Stimulated activated CD8-positive, alpha-beta memory T cell treated with anti-CD3 and anti-CD28 coated beads, Interleukin-7, amount 100 ng/mL, for 48 hours (primary cell): ENCODE measurements at regions not wholly inside any gene's neighbourhood (a gene's known extent, or its start where the extent isn't known, plus 50 kb on each side); places are given as distances from the start of the nearest gene placed in this dataset.
A peak's percentile ranks its signal among the peaks of the same experiment; 100 is the strongest.
"Not testable (repeated sequence)": the region's sequence is repeated elsewhere in the genome, so short reads cannot be mapped to it uniquely, and the experiment has no call there.

Experiments used
- DNase-seq, 2 donors: peaks; one replicate each; pipeline ENCODE4 v3.0.0-alpha.2; 2020; ENCODE audit warnings: low read depth in 1 of 2; ENCODE audit errors: extremely low read depth in 1 of 2

DNA sequence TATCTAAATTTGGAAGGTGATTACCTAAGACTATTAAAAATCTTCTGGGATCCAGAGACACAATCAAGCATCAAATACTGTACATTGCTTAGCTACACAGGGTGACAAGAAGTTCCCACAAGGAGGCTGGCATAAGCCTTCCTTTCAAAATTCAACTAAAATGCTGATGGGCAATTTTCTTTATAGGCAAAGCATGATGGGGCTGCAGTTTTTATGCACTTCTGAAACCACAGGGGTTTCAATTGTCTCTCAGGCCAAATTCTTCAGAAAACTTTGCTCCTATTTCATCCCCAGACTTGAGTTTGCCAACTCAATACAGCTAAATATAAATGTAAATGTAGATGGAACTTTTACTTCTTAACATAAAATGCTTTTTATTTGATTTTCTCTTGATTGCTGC, 241.6 kb downstream of the ZPLD1 start:
- no peak for DNase-seq

DNA sequence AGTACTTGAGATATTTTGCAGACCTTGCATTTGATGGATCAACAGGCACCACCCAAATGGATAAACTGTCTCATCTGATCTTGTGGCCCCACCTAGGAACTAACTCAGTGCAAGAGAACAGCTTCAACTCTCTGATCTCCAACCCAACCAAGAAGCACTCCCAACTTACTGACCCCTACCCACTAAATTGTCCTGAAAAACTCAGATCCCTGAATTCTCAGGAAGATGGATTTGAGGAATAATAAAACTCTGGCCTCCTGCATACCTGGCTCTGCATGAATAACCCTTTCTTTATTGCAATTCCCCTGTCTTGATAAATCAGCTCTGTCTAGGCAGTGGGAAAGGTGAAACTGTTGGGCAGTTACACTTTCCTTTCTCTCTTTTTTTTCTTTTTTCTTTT, 247.9 kb downstream of the ZPLD1 start:
- DNase-seq: no peak

DNA sequence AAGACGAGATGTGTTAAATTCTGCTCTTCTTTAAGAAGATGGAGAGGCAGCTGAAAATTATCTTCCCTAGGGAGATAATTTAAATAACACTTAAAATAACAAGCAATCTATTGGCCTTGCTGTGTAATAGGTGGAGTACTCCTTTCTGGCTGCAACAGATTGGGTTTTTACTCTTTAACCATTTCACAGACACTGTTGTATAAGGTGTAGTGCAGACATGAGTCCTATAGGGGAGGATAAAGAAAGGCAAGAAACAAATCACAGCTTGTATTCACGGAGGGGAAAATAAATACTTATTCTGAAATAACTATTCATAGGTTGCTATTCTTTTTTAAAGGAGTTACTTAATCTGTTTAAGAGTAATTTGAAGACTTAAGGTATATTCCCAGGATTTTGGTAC, 252.0 kb downstream of the ZPLD1 start:
- DNase-seq: no peak

DNA sequence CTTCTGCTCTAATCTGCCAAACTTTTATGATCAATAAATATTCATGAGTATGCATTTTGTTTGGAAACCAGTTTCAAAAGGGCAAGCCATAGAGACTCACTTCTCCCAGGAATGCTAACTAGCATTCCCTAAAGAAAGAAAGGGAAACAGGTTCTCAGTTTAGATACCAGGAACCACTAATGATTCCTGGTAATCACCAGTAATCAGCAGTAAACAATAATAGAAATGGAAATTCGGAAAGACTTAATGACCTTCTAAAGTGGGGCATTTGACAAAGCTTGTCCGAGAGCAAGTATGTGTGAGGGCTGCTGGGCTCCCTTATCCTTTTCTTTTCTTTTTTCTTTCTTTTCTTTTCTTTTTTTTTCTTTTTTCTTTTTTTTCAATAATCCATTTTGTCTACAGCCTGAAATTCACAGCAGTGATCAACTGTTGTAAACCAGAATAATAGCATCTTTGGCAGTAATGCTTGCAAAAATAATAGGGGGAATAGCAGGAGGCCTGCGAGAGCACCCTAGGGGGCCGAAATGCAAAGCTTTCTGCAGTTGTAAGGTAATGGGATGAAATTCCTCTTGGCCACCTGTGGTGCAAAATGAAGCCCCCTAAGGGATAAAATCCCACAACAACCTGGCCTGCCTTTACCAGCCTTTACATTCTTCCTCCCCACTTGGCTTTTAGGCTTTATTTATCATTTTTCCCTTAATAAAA, 253.2 kb downstream of the ZPLD1 start:
- DNase-seq: no peak

DNA sequence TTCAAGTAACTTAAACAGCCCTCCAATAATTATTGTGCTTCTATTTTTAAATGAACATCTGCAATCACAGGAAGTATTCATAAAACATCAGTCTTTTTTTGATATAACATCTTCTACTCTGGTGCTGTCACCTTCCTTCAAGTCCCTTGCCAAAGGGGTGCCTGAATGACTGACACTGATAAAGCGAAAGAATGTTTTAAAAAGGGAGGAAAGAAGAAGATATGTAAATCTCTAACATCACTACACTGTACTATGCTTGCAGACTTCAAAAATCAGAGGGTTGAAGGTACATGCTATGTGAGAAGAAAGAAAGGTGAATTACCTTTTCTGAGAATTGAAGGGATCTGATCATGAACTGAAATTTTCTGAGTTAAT, 253.7 kb downstream of the ZPLD1 start:
- DNase-seq: no peak

DNA sequence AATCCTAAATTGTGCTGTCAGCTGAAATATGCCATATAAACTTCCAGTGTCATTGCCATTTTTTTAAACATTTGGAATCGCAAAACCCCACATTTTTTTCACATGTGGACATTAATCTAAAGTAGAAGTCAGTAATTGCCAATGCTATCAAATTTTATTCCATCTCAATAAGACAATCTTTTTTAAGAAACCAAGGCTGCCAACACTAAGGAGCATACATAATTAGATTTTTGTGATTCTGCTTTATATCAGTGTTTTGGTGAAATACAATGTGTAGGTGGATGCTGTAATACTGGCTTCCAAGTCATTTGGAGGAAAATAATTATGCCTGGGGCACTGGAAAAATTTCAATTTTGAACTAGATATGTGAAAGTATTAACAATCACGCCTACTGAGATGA, 256.7 kb downstream of the ZPLD1 start:
- no peak for DNase-seq

DNA sequence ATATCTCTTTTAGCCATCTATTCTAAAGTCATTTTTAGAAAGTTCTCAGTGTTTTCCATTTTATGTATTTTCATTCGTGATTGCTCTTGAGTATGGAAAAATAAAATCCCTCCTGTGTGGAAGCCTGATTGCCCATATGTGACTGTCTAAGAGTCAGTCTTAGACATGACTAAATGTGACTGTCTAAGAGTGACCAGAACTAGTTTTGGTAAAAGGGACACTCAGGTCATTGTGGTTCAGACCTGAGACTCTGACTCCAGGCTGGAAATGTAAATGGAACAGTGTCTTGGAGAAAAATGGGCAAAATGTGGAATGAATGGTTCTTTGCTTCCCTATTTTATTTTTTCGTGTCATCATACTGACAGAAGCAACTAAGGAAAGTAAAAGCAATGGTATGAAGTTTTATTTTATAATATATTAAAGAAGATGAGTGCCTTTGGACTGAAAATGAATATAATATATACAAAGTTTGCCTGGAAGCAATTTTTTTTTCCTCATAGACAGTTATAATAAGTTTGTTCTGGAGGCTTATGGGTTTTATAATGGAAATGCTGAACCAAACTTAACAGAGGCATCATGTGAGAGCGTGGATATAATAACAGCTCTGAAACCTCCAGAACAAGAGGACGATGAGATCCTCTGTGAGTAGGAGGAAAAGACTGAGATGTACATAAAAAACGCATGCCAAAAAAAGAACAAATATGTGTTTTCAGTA, 264.4 kb downstream of the ZPLD1 start:
- DNase-seq: no peak

DNA sequence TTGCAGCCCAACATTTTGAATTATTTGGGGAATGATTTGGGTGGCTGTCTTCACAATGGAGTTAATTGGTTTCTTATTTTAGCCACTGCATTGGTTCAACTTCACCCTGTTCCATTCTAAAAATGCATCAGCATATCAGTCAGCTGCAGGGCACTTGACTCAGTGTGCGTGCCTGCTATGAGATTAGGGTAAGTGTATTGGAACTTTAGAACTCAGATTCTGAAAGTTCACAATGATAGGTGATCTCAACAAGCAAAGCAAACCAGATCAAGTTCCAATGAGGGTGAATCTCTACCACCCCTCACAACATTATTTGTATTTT, 265.0 kb downstream of the ZPLD1 start:
- no peak for DNase-seq

DNA sequence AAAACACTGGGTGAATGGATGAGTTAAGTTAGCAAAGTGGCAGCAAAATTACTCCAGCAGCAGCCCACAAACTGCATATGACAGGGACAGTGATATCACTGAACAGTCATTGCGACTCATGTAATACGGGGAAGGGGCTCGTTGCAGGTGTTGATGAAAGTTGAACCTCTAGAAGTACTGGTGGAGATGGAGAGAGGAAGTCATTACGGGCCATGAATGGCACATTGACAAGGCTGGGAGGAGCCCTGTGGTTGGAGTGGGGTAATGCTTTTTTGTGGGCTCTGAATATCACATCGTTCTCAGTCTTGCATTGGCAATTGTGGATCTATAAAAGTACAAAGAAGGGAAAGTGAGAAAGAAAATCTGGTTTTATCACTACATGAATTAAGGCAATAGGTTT, 278.1 kb downstream of the ZPLD1 start:
- DNase-seq: peak in 1 of 2 donors; percentile 11

DNA sequence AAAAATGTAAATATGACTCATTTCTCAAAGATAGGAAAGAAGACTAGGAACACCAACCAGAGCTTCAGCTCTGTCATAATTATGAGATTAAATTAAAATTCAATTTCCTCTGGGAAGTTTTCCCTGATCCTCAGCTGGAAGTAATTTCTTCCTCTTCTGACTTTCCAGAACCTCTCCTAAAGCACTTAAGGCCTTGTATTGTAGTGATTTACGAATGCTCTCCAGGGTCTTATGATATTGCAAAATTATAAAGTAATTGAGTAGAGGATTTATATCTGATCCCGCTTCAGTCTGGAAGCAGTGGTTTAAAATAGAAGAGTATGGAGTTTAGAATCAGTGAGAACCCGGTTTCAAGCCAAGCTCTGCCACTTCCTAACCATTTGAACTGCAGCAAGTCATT, 279.8 kb downstream of the ZPLD1 start:
- DNase-seq: no peak

DNA sequence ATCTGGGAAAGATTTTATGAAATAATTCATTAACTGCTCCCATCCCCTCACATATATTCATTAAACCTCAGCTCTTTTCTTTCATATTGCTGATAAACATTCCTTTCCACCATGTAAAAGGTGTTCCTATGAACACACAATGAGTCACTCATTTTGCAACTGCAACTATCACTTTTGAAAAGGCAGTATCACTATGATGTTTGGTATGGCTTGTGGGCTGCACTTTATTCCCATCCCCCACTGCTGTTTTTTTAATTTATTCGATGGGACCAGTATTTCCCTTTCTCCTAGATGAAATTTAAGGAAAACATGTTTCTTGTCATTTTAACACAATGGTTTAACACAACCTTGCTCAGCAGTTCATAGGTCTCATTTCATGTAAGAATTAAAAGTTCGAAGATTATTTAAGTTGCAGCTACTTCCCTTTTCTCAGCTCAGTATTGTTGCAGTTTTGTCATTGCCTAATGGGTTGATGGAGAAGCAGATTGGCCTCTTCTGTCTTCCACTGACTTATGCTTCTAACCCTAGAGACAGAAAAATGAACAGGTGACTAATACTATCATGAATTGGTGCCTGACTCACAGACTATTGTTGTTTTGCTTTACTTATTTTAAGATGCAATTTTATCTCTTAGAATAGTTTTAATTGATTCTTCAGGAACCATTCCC, 280.3 kb downstream of the ZPLD1 start:
- no peak for DNase-seq

DNA sequence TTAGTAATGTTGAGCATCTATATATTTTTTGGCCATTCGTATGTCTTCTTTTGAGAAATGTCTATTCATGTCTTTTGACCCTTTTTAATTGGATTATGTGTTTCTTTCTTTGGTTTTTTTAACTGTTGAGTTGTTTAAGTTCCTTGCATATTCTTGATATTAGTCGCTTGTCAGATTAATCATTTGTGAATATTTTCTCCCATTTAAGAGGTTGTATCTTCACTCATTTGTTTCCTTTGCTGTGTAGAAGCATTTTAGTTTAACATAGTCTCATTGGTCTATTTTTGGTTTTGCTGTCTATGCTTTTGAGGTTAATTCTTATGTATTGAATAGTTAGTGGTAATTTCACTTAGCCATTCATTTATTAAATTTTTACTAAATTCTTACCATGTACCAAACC, 283.8 kb downstream of the ZPLD1 start:
- DNase-seq: no peak

DNA sequence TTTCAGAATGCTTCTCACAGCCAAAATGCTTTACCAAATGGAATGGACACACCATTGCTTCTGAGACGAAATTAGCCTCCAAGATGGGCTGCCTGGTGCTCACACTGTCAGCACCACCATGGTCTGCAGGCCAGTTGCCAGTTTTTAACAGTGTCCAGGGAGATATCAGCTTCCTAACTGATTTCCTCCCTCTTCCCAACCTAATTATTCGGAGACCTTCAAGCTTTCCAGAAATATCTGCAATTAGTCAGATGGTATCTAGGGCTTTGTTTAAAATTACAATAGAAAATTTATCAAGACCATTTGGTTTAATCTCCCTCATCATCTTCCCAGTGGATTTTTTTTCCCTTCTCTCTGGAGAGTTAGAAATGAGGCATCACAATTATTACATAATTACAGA, 287.5 kb downstream of the ZPLD1 start:
- DNase-seq: no peak

DNA sequence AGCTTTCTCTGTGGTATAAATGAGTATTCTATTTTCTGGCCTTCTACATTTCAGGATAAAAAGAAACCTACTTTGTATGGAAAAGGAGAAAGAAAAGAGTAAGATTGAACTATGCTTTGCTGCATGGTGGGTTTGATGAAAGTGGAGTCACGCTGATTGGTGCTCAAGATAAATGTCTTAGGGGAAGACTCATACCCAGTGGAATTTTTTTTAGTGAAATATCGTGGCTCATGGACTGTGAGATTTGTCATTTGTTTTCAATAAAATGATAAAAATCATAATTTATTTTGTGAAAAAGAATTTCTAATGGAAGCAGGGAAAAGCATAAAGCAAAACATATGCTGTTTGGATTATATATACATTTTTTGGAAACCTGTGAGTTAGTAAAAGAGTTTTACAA, 292.5 kb downstream of the ZPLD1 start:
- no peak for DNase-seq

DNA sequence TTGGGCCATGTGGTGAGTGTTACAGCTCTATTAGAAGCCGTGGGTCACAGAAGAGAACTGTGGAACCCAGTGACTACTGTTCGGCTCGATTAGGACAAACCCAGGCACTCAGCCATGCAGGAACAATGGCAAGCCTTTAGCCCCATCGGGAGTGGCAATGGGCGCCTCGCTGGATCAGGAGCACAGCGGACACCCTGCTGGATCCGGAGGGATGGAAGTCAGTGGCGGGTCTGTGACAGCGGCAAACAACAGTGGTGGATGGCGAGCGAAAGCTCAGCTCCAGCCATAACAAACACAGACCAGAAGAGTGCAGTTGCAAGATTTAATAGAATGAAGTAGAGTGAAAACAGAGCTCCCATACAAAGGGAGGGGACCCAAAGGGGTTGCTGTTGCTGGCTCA, 297.8 kb downstream of the ZPLD1 start:
- DNase-seq: not testable (repeated sequence)

DNA sequence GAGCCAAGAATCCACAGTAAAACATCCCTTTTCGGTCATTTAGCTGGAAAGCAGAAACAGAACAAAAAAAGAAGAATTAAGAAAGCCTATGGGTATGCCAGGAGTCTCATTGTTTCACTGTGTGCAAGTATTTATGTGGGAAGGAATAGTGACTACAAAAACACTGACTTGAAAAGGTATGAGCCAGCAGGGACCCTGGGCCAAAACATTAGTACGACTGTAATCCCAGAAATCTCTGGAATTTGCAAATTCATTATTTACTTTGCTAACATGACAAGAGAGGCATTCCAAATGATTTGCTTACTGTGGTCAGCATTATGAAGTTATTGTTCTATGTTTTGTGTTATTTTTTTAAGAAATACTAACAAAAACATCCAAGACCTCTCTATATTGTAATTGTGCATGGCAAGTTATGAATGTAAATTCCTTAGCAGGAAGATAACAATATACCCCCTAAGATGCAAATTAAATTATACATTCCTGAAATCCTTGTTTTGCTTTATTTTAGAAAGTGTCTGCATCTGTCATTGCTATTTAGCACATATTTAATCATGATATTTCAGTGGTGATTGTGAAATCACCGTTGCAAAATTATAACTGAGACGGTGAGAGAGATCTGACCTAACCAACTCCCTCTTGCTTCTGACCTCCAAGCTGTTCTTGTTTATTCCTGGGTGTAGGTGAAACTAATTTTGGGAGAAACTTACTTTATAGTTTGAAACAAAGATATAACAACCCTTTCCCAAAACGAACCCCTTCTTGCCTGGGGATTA, 299.2 kb downstream of the ZPLD1 start:
- DNase-seq: no peak

DNA sequence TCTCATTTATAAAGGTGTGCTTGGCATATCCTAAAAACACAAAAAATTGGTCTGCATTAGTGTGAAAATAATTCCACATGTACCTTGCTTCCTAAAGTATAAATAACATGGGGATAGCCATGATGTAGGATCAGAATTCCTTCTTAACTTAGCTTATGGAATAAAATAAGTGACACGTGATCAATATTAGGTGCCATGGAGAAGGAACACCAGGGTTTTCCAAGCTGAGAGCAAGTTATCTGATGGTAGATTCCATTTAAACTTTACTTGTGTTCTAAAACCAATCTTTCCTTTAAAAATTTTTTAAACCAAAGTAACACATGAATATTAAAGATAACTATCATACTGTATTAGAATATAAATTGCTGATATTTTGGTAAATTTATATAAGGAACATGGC, 300.5 kb downstream of the ZPLD1 start:
- no peak for DNase-seq

DNA sequence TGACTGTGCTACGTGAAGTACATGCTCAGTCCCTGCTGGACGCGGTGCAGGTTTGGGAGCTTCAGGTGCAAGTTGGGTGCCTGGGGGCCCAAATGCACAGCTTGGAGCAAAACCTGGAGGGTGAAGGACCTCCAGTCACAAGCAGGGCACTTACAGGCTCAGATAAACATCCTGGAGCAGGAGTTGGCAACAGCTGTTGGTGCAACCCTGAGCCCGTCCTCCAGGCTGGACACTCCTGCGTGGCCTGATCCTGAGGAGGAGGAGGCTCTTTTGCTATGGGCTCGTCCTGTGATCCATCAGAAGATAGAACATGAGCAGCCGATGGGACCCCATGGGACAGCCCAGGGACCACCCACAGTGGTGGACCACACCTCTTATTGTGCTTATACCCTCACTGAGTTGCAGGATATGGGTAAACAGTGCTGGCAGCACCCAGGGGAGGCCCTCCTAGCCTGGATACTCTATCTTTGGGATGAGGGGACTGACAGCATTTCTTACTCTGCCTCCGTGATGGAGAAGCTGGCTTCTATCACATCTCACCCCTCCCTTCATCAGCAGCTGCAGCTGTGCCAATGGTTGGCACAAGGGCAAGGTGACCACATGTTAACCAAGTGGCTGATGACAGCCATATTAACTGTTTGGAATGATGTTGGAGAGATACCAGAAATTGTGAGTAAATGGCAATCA, 301.6 kb downstream of the ZPLD1 start:
- DNase-seq: no peak

DNA sequence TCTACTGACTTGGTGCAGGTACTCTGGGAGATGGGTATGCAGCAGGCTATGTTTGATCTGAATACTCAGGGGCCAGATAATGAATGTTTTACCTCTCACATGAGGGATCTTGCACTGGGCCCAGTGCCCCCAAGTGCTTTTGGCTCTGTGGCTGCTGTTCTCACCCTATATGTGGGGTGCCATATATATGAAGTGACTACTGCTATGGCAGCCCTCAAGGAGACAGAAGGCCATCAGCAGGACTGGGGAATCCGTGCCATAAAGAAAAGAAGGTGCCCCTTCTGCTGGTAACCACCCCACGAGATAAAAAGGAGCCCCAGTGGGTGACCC, 302.1 kb downstream of the ZPLD1 start:
- no peak for DNase-seq

DNA sequence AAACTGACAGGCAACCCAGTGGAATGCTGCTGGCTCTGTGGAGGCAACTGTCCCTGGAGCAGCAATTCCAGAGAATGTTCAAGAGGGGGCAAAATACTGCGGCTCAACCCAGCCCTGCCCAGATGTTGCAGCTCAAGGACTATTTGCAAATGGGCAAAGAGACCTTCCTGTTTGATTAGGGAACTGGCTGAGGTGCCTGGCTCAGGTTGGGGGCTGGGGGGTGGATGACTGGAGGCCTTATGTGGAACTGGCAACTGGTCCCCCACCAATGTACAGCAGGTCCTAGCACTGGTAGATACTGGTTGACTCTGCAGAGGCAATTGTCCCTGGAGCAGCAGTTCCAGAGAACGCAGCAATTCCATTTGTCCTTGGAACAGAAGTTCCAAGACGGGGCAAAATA, 302.5 kb downstream of the ZPLD1 start:
- no peak for DNase-seq

DNA sequence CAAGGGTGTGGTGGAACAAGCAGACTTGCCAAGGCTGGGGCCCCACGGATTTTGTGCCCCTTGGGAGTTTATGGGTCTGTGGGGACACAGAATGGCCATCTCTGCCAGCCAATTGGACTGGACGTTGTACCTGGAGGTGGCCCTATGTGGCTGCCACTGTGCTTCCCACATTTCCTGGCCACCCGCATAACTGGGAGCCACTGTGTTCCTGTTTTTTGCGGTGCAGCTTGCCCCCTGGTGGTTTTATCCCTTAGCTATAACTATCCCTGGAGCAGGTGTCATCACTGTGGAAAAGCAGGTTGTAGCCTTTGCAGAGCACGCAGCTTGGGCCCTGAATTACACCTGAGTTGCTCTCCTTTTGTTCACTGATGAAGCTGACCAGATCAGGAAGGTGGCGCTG, 306.3 kb downstream of the ZPLD1 start:
- no peak for DNase-seq
